H1 (cell line): ENCODE measurements at regions not wholly inside any gene's neighbourhood (a gene's known extent, or its start where the extent isn't known, plus 50 kb on each side); places are given as distances from the start of the nearest gene placed in this dataset.

Experiments
- CBX8 ChIP-seq: fragments of 300-800, 300-1000 bp; sonication (generic); IDR thresholded peaks from 2 replicates; pipeline ENCODE4 v1.7.1; 2016; ENCODE audit warnings: low read depth, low read length, borderline replicate concordance
- SIN3A ChIP-seq, 2 experiments: IDR thresholded peaks in 1 of 2; conservative IDR thresholded peaks in 1 of 2; 2 replicates each; pipeline ENCODE4 v1.6.1; 2011 to 2012; ENCODE audit warnings: low read length in 2 of 2, improper control_type of control experiment in 1 of 2, low read depth in 1 of 2, mild to moderate bottlenecking in 1 of 2
- YY1 ChIP-seq: IDR thresholded peaks from 2 replicates; pipeline ENCODE4 v1.6.1; 2011; ENCODE audit warnings: low read depth, mild to moderate bottlenecking, low read length

DNA sequence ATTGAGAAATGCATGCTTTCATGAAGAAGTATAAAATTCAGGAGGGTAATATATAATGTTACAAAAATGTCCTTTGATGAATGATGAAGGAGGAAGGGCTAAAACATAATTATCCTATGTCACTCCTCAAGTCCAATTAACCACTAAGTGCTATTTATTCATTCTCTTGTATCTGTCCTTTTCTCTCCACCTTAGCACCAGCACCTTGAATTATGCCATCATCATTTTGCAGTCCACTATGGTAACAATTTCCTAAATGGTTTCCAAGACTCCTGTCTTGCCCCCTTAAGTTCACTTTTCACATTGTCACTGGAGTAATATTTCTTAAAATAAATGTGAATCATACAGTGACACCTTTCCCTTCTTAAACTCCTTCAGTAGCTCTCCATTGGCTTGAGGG, 756.3 kb downstream of the STPG2 start (continued):
- no peak for TF ChIP-seq CBX8
- no peak for TF ChIP-seq SIN3A (conservative IDR thresholded peaks at IDR 0.05 in 1 of 2, IDR thresholded peaks at IDR 0.05 in 1 of 2; ENCODE audit: low read depth in 1 of 2, low read length in 2 of 2)
- no peak for TF ChIP-seq YY1
- TF ChIP-seq, all 59 proteins: peak for 0
